GM21447 (cell line): ENCODE measurements at regions not wholly inside any gene's neighbourhood (a gene's known extent, or its start where the extent isn't known, plus 50 kb on each side); places are given as distances from the start of the nearest gene placed in this dataset.
"Not testable (repeated sequence)": the region's sequence is repeated elsewhere in the genome, so short reads cannot be mapped to it uniquely, and the experiment has no call there.

Experiments used
- ATAC-seq: cut with Tn5 transposase; IDR thresholded peaks from one replicate; pipeline ENCODE4 v1.9.1; 2021; ENCODE audit not compliant: unreplicated experiment

- no peak for ATAC-seq
Observed at GRCh38 chr4:31692399-31692940, 972.3 kb downstream of the PCDH7 start.

DNA sequence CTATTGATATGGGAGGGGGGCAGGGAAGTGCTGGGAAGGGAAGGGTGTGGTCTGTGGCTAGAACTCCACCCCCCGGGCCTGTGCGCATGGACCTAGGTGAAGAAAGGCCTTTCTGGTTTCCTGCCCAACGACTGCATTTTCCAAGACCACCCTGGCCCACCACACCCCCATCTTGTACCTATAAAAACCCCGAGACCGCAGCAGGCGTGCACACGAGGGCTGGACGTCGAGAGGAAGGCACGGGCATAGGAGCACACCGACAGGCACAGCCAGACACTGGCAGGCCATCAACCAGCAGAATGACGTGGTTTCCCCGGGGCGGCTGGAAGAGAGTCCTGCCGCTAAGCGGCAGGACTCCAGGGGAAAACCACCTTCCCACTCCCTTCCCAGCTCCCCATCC, 981.1 kb downstream of the PCDH7 start:
- ATAC-seq, result no peak

- ATAC-seq, result no peak
Observed at GRCh38 chr4:31702326-31702725, 982.2 kb downstream of the PCDH7 start.

DNA sequence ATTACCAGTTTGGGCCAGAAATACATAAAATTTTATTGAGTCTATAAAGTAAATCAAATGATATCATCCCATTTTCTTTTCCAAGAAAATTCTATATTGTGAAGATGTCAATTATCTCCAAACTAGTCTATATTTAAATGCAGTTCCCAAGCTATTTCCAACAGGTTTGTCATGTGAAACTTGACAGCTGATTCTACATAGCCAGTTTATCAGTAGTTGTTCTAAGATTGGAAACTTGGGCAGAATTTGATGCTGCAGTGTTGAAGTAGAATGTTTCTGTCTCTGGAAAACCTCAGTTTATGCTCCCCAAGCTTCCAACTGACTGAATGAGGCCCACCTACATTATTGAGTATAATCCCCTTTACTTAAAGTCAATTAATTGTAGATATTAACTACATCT, 994.1 kb downstream of the PCDH7 start:
- ATAC-seq, result no peak

GRCh38 chr4:31715302-31715701, 995.1 kb downstream of the PCDH7 start:
- ATAC-seq, result no peak

DNA sequence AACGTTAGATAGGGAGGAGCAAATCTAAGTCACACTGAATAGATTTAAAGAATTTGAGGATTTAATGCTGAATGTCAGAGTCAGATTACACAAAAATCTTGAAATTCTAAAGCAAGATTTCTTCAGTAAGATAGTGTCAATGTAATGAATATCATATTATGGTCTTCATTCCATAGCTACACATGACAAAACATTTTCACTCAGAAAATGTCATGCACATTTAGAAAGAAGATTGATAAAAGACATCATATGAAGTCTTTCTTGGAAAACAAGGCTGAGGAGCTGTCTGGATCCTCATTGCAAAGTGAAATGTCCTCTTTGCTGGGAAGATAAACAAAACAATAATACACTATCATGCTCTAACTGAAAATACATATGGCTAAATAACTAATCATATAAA, 1006.9 kb downstream of the PCDH7 start:
- no peak for ATAC-seq

DNA sequence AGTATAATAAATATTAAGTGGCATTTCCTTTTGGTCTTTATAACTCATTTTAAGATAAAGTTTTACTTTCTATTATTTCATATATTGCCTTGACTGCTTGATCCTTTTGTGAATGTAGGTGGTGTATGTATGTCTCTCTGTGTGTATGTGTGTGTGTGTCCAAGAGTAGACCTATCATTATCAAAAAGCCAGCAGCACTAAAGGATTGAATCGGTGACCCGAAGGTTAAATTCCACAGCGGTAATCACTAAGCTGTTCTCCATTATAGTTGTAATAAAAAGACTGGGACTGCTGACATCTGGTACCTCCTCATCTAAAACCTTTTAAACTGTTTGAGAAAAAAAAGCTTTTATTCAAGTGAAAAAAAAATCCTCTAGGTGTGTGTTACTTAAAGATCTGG, 1014.8 kb downstream of the PCDH7 start:
- ATAC-seq, result no peak

DNA sequence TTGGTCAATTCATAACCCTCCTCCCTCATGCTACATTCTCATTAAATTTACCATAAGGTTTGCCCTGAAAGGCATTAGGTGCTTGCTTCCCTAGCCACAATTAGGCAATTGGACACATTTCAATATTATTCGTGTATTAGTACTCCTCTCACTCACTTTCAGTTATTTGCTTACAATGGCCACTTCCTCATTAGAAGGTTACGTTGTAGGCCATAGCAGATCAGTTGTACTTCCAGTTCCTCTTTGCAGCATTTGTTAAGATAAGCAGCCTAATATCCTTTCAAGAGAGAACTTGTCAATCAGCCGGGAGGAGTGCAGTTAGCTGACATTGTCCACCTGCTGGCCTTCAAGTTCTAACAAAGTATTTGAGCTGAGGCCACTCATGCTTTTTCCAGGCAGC, 1017.2 kb downstream of the PCDH7 start:
- no peak for ATAC-seq

GRCh38 chr4:31741326-31741725, 1021.2 kb downstream of the PCDH7 start:
- no peak for ATAC-seq

DNA sequence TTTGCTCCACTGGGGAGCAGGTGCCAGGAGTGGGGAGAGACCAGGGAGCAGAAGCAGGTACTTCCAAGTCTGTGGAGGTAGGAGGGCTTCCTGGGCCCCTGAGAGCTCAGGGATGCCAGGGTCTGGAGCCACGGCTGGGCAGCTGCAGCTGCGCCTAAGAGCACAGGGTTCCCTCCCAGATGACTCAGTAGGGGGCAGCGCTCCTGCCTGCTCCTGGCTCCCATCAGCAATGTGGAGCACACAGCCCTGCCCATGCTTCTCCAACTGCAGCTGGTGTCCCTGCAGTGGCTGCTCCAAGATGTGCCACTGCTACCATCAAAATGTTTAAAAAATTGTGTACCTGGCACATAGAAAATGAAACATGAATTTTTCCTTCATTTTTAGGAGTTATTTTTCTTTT, 1028.2 kb downstream of the PCDH7 start:
- no peak for ATAC-seq

GRCh38 chr4:31750581-31750980, 1030.4 kb downstream of the PCDH7 start:
- ATAC-seq, result not testable (repeated sequence)

GRCh38 chr4:31755751-31756150, 1035.6 kb downstream of the PCDH7 start:
- no peak for ATAC-seq

- ATAC-seq, result no peak
Observed at GRCh38 chr4:31768756-31769155, 1048.6 kb downstream of the PCDH7 start.

DNA sequence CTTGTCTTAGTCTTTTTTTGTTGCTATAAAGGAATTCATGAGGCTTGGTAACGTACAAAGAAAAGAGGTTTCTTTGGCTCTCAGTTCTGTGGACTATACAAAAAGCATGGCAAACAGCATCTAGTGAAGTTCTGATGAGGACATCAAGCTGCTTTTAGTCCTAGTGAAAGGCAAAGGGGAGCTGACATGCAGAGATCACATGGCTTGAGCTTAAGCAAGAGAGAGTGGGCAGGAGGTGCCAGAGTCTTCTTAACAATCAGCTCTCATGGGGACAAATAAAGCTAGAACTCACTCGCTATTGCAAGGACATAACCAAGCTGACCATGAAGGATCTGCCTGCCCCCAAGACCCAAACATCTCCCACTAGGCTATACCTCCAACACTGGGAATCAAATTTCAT, 1063.1 kb downstream of the PCDH7 start:
- no peak for ATAC-seq

DNA sequence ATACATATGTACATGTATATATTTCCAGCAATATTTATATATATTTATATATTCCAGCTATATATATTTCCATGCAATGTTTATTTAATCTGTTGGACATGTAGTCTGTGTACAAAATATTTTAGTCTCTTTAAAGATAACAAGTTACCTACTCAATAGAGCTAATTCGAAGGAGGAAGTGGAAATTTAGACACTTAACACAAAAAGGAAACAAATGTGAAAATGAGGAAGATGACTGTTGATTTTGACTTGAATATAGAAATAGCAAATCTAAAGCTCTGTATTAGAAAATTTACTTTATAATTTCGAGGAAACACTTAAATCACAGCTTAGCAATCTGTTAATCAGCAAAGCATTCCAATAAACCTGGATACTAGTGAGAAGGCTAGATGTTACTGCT, 1064.4 kb downstream of the PCDH7 start:
- ATAC-seq, result no peak

DNA sequence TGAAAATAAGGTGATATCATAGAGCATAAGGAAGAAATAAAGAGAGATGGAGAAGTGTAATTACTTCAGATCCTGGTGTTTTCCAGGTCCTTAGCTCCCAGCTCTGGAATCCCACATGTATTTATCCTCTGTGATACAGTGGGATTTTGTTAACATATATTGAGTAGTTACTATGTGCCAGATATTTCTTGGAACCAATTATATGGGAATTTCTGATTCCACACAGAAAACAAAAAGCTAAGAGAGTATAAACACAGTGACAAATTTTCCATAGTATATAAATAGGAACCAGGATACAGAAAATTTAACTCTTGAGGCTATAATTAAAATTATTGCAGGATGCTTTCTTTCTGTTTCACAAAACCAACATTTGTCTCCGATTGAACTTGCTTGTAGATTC, 1067.5 kb downstream of the PCDH7 start:
- ATAC-seq, result no peak

DNA sequence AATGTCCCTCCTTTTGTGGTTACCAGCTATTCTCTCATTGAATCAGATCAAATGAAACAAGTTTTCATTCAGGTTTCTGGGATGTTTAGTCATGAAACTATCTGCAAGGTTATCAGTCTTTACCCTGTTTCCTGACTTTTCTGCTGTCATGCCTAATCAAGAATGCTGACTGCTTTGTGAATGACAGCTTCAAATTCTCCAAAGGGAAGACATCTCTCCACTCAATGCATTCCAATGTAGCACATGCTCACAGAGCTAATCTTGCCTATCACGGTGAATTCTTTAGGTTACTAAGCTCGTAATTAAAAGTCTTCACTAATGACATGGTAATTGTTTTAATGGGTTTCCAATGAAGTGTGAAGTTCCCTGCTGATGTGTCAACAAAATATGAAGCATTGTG, 1068.5 kb downstream of the PCDH7 start:
- no peak for ATAC-seq

GRCh38 chr4:31791666-31792065, 1071.5 kb downstream of the PCDH7 start:
- no peak for ATAC-seq

GRCh38 chr4:31793907-31794306, 1073.7 kb downstream of the PCDH7 start:
- no peak for ATAC-seq

GRCh38 chr4:31797052-31797451, 1076.9 kb downstream of the PCDH7 start:
- ATAC-seq, result not testable (repeated sequence)

DNA sequence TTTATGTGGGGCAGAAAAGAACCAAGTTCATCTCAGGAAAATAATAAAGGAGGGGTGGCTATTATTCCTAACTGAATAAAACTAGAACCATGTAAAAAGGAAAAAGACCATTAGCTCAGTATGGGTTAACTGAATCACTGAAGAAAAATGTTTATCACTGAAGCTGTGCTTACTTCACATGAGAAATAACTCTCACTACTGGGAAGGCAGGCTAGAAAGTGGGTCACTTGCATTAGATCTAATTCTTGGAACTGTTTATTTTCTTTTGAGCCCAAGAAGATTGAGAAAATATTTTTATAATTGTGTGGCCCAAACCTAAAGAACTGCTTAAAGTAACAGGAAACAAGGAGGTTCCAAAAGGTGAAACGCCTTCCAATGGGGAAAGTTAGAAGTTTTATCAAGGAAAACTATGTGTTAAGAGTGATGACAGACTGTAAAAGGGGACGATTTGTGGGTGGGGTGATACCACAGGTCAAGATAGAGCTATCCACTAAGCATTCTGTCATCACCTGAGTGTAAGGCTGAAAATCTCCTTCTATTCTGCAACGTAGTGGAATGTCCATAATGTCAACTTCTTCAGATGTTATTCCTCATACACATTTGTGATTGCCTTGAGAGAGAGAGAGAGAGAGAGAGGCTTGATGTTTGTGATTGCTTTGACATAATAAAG, 1083.5 kb downstream of the PCDH7 start:
- no peak for ATAC-seq

DNA sequence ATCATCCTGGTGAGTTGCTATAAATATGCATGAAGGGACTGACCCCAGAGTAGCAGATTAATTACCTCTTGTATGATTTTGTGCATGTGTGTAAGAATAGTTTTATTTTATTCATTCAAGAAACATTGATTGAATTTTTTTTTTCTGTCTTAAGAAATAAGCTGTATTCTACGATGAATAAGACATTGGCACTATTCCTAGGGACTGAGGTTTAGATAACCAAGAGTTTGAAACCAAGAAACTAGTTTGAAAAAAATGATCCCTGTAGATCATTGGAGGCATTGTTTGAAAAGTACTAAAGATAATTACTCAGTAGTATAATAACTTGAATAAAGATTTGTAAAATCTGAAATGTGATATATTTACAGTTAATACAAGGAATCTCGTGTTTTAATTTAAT, 1086.9 kb downstream of the PCDH7 start:
- no peak for ATAC-seq

DNA sequence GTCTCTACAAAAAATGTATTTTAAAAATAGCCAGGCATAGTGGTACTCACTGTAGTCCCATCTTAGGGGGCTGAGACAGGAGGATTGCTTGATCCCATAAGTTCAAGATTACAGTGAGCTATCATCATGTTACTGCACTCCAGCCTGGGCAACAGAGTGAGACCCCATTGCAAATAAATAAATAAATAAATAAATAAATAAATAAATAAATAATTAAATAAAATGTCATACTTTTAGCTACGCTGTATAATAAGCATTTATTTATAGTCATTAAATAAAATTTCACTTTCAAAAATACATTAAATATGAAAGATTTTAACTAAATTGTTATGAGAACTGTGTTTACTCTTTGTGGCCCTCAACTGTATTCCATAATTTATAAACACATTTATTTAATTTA, 1124.2 kb downstream of the PCDH7 start:
- ATAC-seq, result no peak
